ENCODE measurements at regions not wholly inside any gene's neighbourhood (a gene's known extent, or its start where the extent isn't known, plus 50 kb on each side); places are given as distances from the start of the nearest gene placed in this dataset.

- TF ChIP-seq HEYL (CRISPR knock-in tag; IDR thresholded peaks at IDR 0.05) (no peak), CTCF (IDR thresholded peaks at IDR 0.05) (no peak), FOXS1 (CRISPR knock-in tag; IDR thresholded peaks at IDR 0.05) (no peak), CHD2 (IDR thresholded peaks at IDR 0.05; ENCODE audit: low read length, partially characterized antibody) (no peak), ZC3H11A (IDR thresholded peaks at IDR 0.05) (no peak), TP53 (CRISPR knock-in tag; IDR thresholded peaks at IDR 0.05) (no peak), RNF2 (IDR thresholded peaks at IDR 0.05; ENCODE audit: borderline replicate concordance, low read depth) (no peak), POLR2A (IDR thresholded peaks at IDR 0.05; ENCODE audit: low read length) (no peak), BHLHE40 (IDR thresholded peaks at IDR 0.05; ENCODE audit: low read depth, low read length) (no peak), NFE2L2 (conservative IDR thresholded peaks at IDR 0.05; ENCODE audit: low read length) (no peak), NPAS2 (CRISPR knock-in tag; IDR thresholded peaks at IDR 0.05; ENCODE audit: borderline replicate concordance) (no peak), KDM1A (IDR thresholded peaks at IDR 0.05; ENCODE audit: low read depth) (no peak), HOXA7 (CRISPR knock-in tag; IDR thresholded peaks at IDR 0.05) (no peak)
These were observed 1130.3 kb upstream of the CNTN5 start for GRCh38 chr11:97890466-97890865.

Measured in A549 (cell line).